ENCODE measurements at regions not wholly inside any gene's neighbourhood (a gene's known extent, or its start where the extent isn't known, plus 50 kb on each side); places are given as distances from the start of the nearest gene placed in this dataset.

DNA sequence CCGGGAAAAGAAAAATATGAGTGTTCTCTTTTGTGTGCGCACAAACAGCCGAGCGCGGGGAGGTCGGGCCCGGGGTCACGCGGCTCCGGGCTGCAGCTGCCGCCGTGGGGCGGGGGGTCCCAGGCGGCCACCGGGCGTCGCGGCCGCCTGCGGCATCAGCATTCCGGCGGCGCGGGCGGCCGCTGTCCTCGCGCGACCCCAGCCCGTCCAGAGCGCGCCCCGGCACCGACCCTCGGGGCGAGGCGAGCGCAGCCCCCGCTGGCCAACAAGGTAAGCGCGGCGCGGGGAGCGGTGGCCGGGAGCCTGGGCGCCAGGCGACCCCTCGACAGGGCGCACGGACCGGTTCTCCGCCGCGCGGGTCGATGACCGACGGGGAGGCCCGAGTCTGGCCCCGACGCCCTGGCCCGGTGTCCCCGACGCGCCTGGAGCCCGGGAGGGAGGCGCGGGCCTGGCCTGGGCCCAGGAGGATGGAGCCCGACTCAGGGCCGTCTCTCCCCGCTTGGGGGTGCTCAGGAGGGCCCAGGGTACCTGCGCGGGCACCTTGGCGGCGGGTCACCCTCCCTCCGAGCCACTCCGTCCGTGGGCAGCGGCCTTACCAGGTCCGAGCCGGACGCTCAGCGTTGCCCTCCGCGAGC lies 103.9 kb upstream of the DIO3 start:
- TF ChIP-seq POLR2AphosphoS5 (IDR thresholded peaks at IDR 0.05) (no peak), POLR2A (IDR thresholded peaks at IDR 0.05) (no peak)
- TF ChIP-seq, protein P1, sequence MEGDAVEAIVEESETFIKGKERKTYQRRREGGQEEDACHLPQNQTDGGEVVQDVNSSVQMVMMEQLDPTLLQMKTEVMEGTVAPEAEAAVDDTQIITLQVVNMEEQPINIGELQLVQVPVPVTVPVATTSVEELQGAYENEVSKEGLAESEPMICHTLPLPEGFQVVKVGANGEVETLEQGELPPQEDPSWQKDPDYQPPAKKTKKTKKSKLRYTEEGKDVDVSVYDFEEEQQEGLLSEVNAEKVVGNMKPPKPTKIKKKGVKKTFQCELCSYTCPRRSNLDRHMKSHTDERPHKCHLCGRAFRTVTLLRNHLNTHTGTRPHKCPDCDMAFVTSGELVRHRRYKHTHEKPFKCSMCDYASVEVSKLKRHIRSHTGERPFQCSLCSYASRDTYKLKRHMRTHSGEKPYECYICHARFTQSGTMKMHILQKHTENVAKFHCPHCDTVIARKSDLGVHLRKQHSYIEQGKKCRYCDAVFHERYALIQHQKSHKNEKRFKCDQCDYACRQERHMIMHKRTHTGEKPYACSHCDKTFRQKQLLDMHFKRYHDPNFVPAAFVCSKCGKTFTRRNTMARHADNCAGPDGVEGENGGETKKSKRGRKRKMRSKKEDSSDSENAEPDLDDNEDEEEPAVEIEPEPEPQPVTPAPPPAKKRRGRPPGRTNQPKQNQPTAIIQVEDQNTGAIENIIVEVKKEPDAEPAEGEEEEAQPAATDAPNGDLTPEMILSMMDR (IDR thresholded peaks at IDR 0.05): no peak

Measured in prostate gland (tissue), 2 donors.